ENCODE measurements at regions not wholly inside any gene's neighbourhood (a gene's known extent, or its start where the extent isn't known, plus 50 kb on each side); places are given as distances from the start of the nearest gene placed in this dataset.
"Not testable (repeated sequence)": the region's sequence is repeated elsewhere in the genome, so short reads cannot be mapped to it uniquely, and the experiment has no call there.

- no peak for DNase-seq (ENCODE audit: low read depth)
- TF ChIP-seq CTCF (conservative IDR thresholded peaks at IDR 0.05; ENCODE audit: low read depth, low read length) = no peak
- no peak overlapping the region for H3K4me3 ChIP-seq (ENCODE audit: low read depth, low read length)
Measured at GRCh38 chr17:16880843-16881230, 91.1 kb downstream of the TNFRSF13B start.

GRCh38 chr17:16880121-16880842 is 91.6 kb downstream of the TNFRSF13B start:
- H3K4me3 ChIP-seq (ENCODE audit: low read depth, low read length) = no peak overlapping the region
- TF ChIP-seq CTCF (conservative IDR thresholded peaks at IDR 0.05; ENCODE audit: low read depth, low read length) = no peak
- DNase-seq (ENCODE audit: low read depth) = no peak

- H3K4me3 ChIP-seq (ENCODE audit: low read depth, low read length) = no peak overlapping the region
- no peak for TF ChIP-seq CTCF (conservative IDR thresholded peaks at IDR 0.05; ENCODE audit: low read depth, low read length)
- no peak for DNase-seq (ENCODE audit: low read depth)
Measured at GRCh38 chr17:16879686-16880085, 92.2 kb downstream of the TNFRSF13B start.

- H3K4me3 ChIP-seq (ENCODE audit: low read depth, low read length) = no peak overlapping the region
- no peak for TF ChIP-seq CTCF (conservative IDR thresholded peaks at IDR 0.05; ENCODE audit: low read depth, low read length)
- DNase-seq (ENCODE audit: low read depth) = no peak
Measured at GRCh38 chr17:16878606-16879005, 93.3 kb downstream of the TNFRSF13B start.

GRCh38 chr17:16878084-16878483 is 93.8 kb downstream of the TNFRSF13B start:
- no peak overlapping the region for H3K4me3 ChIP-seq (ENCODE audit: low read depth, low read length)
- TF ChIP-seq CTCF (conservative IDR thresholded peaks at IDR 0.05; ENCODE audit: low read depth, low read length) = no peak
- no peak for DNase-seq (ENCODE audit: low read depth)

GRCh38 chr17:16877099-16877498 is 94.8 kb downstream of the TNFRSF13B start:
- H3K4me3 ChIP-seq (ENCODE audit: low read depth, low read length) = no peak overlapping the region
- TF ChIP-seq CTCF (conservative IDR thresholded peaks at IDR 0.05; ENCODE audit: low read depth, low read length) = no peak
- no peak for DNase-seq (ENCODE audit: low read depth)

- H3K4me3 ChIP-seq (ENCODE audit: low read depth, low read length) = no peak overlapping the region
- no peak for TF ChIP-seq CTCF (conservative IDR thresholded peaks at IDR 0.05; ENCODE audit: low read depth, low read length)
- no peak for DNase-seq (ENCODE audit: low read depth)
Measured at GRCh38 chr17:16875662-16876061, 96.3 kb downstream of the TNFRSF13B start.

GRCh38 chr17:16874216-16874615 is 97.7 kb downstream of the TNFRSF13B start:
- DNase-seq (ENCODE audit: low read depth); H3K4me3 ChIP-seq (ENCODE audit: low read depth, low read length): not testable (repeated sequence)
